ENCODE measurements at regions not wholly inside any gene's neighbourhood (a gene's known extent, or its start where the extent isn't known, plus 50 kb on each side); places are given as distances from the start of the nearest gene placed in this dataset.

GRCh38 chr20:40268321-40269075 lies 420.5 kb downstream of the MAFB start:
- no peak for TF ChIP-seq CTCF (IDR thresholded peaks at IDR 0.05)
- no peak for TF ChIP-seq POLR2A (IDR thresholded peaks at IDR 0.05)
